ENCODE measurements at regions not wholly inside any gene's neighbourhood (a gene's known extent, or its start where the extent isn't known, plus 50 kb on each side); places are given as distances from the start of the nearest gene placed in this dataset.

- H3K4me2 ChIP-seq (ENCODE audit: unreplicated experiment), result no peak overlapping the region
- no peaks in the 10 kb centered on the region for H3K27me3 ChIP-seq (replicated peaks; ENCODE audit: insufficient read depth)
- no peaks in the 10 kb centered on the region for H3K36me3 ChIP-seq (ENCODE audit: low read depth)
- no peaks in the 10 kb centered on the region for H3K4me1 ChIP-seq (ENCODE audit: insufficient read depth)
- no peaks in the 10 kb centered on the region for H3K9me3 ChIP-seq (ENCODE audit: low read depth)
- TF ChIP-seq EZH2phosphoT487 (IDR thresholded peaks at IDR 0.05; ENCODE audit: insufficient read depth, low read depth) (no peak), EZH2 (IDR thresholded peaks at IDR 0.05; ENCODE audit: insufficient read depth, poor library complexity, severe bottlenecking) (no peak)
- no peak for DNase-seq
- H3K27ac ChIP-seq, result no peak overlapping the region
- in situ Hi-C loops (cut with MboI), result no loop called here
- H4K20me1 ChIP-seq (ENCODE audit: insufficient read depth), result no peaks in the 10 kb centered on the region
- no peak overlapping the region for H3K9ac ChIP-seq
- H3F3A ChIP-seq (ENCODE audit: insufficient read depth), result no peaks in the 10 kb centered on the region
- 11 to 14% methylated on average over 5 of the region's 5 CpGs for WGBS, 2 experiments (ENCODE audit: low coverage in 1 of 2, low lambda C conversion rate in 2 of 2, missing lambda C conversion rate in 2 of 2)
- no peak overlapping the region for H2AFZ ChIP-seq
- no peaks in the 10 kb centered on the region for H3K79me2 ChIP-seq (ENCODE audit: insufficient read depth)
- no peaks in the 10 kb centered on the region for H3K9me2 ChIP-seq (ENCODE audit: insufficient read depth)
- H3K4me3 ChIP-seq, result no peak overlapping the region
Observed at GRCh38 chr3:182005701-182006100, 294.0 kb downstream of the SOX2 start.

GRCh38 chr3:182006431-182006830 is 294.7 kb downstream of the SOX2 start:
- H3F3A ChIP-seq (ENCODE audit: insufficient read depth), result no peaks in the 10 kb centered on the region
- H2AFZ ChIP-seq, result no peak overlapping the region
- H3K9ac ChIP-seq, result no peak overlapping the region
- DNase-seq, result no peak
- H3K4me2 ChIP-seq (ENCODE audit: unreplicated experiment), result no peak overlapping the region
- H3K4me3 ChIP-seq, result no peak overlapping the region
- no peaks in the 10 kb centered on the region for H3K9me2 ChIP-seq (ENCODE audit: insufficient read depth)
- no peaks in the 10 kb centered on the region for H3K9me3 ChIP-seq (ENCODE audit: low read depth)
- H3K36me3 ChIP-seq (ENCODE audit: low read depth), result no peaks in the 10 kb centered on the region
- H3K79me2 ChIP-seq (ENCODE audit: insufficient read depth), result no peaks in the 10 kb centered on the region
- no peak overlapping the region for H3K27ac ChIP-seq
- no peaks in the 10 kb centered on the region for H3K27me3 ChIP-seq (replicated peaks; ENCODE audit: insufficient read depth)
- in situ Hi-C loops (cut with MboI), result no loop called here
- no peaks in the 10 kb centered on the region for H3K4me1 ChIP-seq (ENCODE audit: insufficient read depth)
- no peaks in the 10 kb centered on the region for H4K20me1 ChIP-seq (ENCODE audit: insufficient read depth)
- TF ChIP-seq EZH2 (IDR thresholded peaks at IDR 0.05; ENCODE audit: insufficient read depth, poor library complexity, severe bottlenecking) (no peak), EZH2phosphoT487 (IDR thresholded peaks at IDR 0.05; ENCODE audit: insufficient read depth, low read depth) (no peak)
- WGBS, 2 experiments (ENCODE audit: low coverage in 1 of 2, low lambda C conversion rate in 2 of 2, missing lambda C conversion rate in 2 of 2), result 15 to 25% methylated on average over 4 of the region's 4 CpGs

- no peak for DNase-seq
- no peak for TF ChIP-seq EZH2phosphoT487 (IDR thresholded peaks at IDR 0.05; ENCODE audit: insufficient read depth, low read depth)
- no peak for TF ChIP-seq EZH2 (IDR thresholded peaks at IDR 0.05; ENCODE audit: insufficient read depth, poor library complexity, severe bottlenecking)
- WGBS, 2 experiments (ENCODE audit: low coverage in 1 of 2, low lambda C conversion rate in 2 of 2, missing lambda C conversion rate in 2 of 2), result 11 to 12% methylated on average over 5 of the region's 5 CpGs
- H4K20me1 ChIP-seq (ENCODE audit: insufficient read depth), result no peaks in the 10 kb centered on the region
- H3K27me3 ChIP-seq (replicated peaks; ENCODE audit: insufficient read depth), result no peaks in the 10 kb centered on the region
- no peaks in the 10 kb centered on the region for H3K36me3 ChIP-seq (ENCODE audit: low read depth)
- in situ Hi-C loops (cut with MboI), result no loop called here
- no peaks in the 10 kb centered on the region for H3K4me1 ChIP-seq (ENCODE audit: insufficient read depth)
- H3K9me3 ChIP-seq (ENCODE audit: low read depth), result no peaks in the 10 kb centered on the region
- H3K9me2 ChIP-seq (ENCODE audit: insufficient read depth), result no peaks in the 10 kb centered on the region
- no peaks in the 10 kb centered on the region for H3K79me2 ChIP-seq (ENCODE audit: insufficient read depth)
- no peak overlapping the region for H3K4me3 ChIP-seq
- H3K9ac ChIP-seq, result no peak overlapping the region
- H3K27ac ChIP-seq, result no peak overlapping the region
- no peak overlapping the region for H2AFZ ChIP-seq
- H3K4me2 ChIP-seq (ENCODE audit: unreplicated experiment), result no peak overlapping the region
- no peaks in the 10 kb centered on the region for H3F3A ChIP-seq (ENCODE audit: insufficient read depth)
Observed at GRCh38 chr3:182007441-182007840, 295.7 kb downstream of the SOX2 start.

- Histone ChIP-seq H3F3A (ENCODE audit: insufficient read depth) (no peaks in the 10 kb centered on the region), H4K20me1 (ENCODE audit: insufficient read depth) (no peaks in the 10 kb centered on the region), H3K9ac (no peak overlapping the region), H3K9me3 (ENCODE audit: low read depth) (no peaks in the 10 kb centered on the region), H3K27ac (no peak overlapping the region), H3K36me3 (ENCODE audit: low read depth) (no peaks in the 10 kb centered on the region), H3K4me3 (no peak overlapping the region), H3K4me1 (ENCODE audit: insufficient read depth) (no peaks in the 10 kb centered on the region), H3K9me2 (ENCODE audit: insufficient read depth) (no peaks in the 10 kb centered on the region), H3K79me2 (ENCODE audit: insufficient read depth) (no peaks in the 10 kb centered on the region), H3K4me2 (ENCODE audit: unreplicated experiment) (no peak overlapping the region), H3K27me3 (replicated peaks; ENCODE audit: insufficient read depth) (no peaks in the 10 kb centered on the region), H2AFZ (no peak overlapping the region)
- in situ Hi-C loops (cut with MboI), result no loop called here
- TF ChIP-seq EZH2phosphoT487 (IDR thresholded peaks at IDR 0.05; ENCODE audit: insufficient read depth, low read depth) (no peak), EZH2 (IDR thresholded peaks at IDR 0.05; ENCODE audit: insufficient read depth, poor library complexity, severe bottlenecking) (no peak)
- WGBS, 2 experiments (ENCODE audit: low coverage in 1 of 2, low lambda C conversion rate in 2 of 2, missing lambda C conversion rate in 2 of 2), result 25 to 28% methylated on average over 2 of the region's 2 CpGs
- DNase-seq, result no peak
Observed at GRCh38 chr3:182018361-182018760, 306.6 kb downstream of the SOX2 start.

DNA sequence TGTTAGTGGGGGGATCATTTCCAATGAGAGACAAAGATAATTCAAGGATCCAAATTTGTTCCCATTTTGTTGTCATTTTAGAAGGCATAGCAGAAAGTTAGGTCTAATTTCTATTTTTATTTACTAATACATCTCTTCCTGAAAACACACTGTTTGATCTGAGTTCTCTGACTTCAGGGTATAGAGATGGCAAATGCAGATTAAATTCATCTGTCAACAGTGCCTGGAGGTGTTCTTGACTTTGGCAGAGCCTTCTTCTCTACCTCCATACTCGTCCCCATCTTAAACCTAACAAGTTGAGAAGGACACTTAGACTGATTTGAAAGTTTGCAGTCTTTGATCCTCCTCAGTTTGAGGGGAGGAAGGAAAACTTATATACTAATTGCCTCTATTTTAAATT is 308.2 kb downstream of the SOX2 start:
- Histone ChIP-seq H3K36me3 (ENCODE audit: low read depth) (no peaks in the 10 kb centered on the region), H3K27ac (no peak overlapping the region), H3K4me3 (no peak overlapping the region), H4K20me1 (ENCODE audit: insufficient read depth) (no peaks in the 10 kb centered on the region), H3F3A (ENCODE audit: insufficient read depth) (no peaks in the 10 kb centered on the region), H3K9ac (no peak overlapping the region), H3K9me2 (ENCODE audit: insufficient read depth) (no peaks in the 10 kb centered on the region), H3K9me3 (ENCODE audit: low read depth) (no peaks in the 10 kb centered on the region), H3K27me3 (replicated peaks; ENCODE audit: insufficient read depth) (no peaks in the 10 kb centered on the region), H3K79me2 (ENCODE audit: insufficient read depth) (no peaks in the 10 kb centered on the region), H2AFZ (no peak overlapping the region), H3K4me2 (ENCODE audit: unreplicated experiment) (no peak overlapping the region), H3K4me1 (ENCODE audit: insufficient read depth) (no peaks in the 10 kb centered on the region)
- no peak for TF ChIP-seq EZH2 (IDR thresholded peaks at IDR 0.05; ENCODE audit: insufficient read depth, poor library complexity, severe bottlenecking)
- no peak for TF ChIP-seq EZH2phosphoT487 (IDR thresholded peaks at IDR 0.05; ENCODE audit: insufficient read depth, low read depth)
- in situ Hi-C loops (cut with MboI), result no loop called here
- no peak for DNase-seq
- 0 to 4% methylated on average over 1 of the region's 1 CpG for WGBS, 2 experiments (ENCODE audit: low coverage in 1 of 2, low lambda C conversion rate in 2 of 2, missing lambda C conversion rate in 2 of 2)

All from GM23248 (cell line).